B cell (primary cell): ENCODE measurements at regions not wholly inside any gene's neighbourhood (a gene's known extent, or its start where the extent isn't known, plus 50 kb on each side); places are given as distances from the start of the nearest gene placed in this dataset.

Experiments
- ATAC-seq: fragments of 200-7000 bp; cut with Tn5 transposase; one replicate; pipeline ENCODE4 v1.10.0; 2021; ENCODE audit warnings: low read depth, mild to moderate bottlenecking, moderate number of reproducible peaks, moderate library complexity
- CTCF ChIA-PET: fragments of 350-600 bp; sonication (Branson Sonifier 250); formaldehyde crosslinking; loops from one replicate; lab custom pipeline; 2021; ENCODE audit warnings: antibody characterized with exemption, inconsistent platforms; lab: Charles Lee
- POLR2A ChIA-PET: fragments of 350-600 bp; sonication (Branson Sonifier 250); formaldehyde crosslinking; loops from one replicate; lab custom pipeline; 2021; ENCODE audit warnings: antibody characterized with exemption; lab: Charles Lee
- DNase-seq: peaks from one replicate; pipeline ENCODE4 v3.0.0; 2013
- H2AFZ ChIP-seq: 2 replicates; pipeline ENCODE4 v1.6.1; 2012; ENCODE audit warnings: mild to moderate bottlenecking, low read depth, low read length; ENCODE audit not compliant: insufficient read depth, poor library complexity, severe bottlenecking
- H3K27ac ChIP-seq, 2 donors: 1 replicate in 1 of 2; 2 replicates in 1 of 2; pipeline ENCODE4 v1.5.1; 2012 to 2013; ENCODE audit warnings: low read length in 2 of 2, mild to moderate bottlenecking in 2 of 2, moderate library complexity in 1 of 2
- H3K27me3 ChIP-seq, 4 experiments: fragments of 200-600 bp in 1 of 4; sonication (generic) in 1 of 4; replicated peaks in 1 of 4; 1 replicate in 2 of 4; 2 replicates in 2 of 4; pipeline versions ENCODE4 v1.6.1 to v1.7.0; 2013 to 2016; ENCODE audit warnings: low read length in 3 of 4, mild to moderate bottlenecking in 2 of 4, mixed read lengths in 1 of 4, moderate library complexity in 1 of 4; ENCODE audit not compliant: insufficient read depth in 4 of 4, control insufficient read depth in 3 of 4; ENCODE audit errors: control extremely low read depth in 1 of 4
- H3K36me3 ChIP-seq, 2 experiments: replicated peaks in 1 of 2; 1 replicate in 1 of 2; 2 replicates in 1 of 2; pipeline versions ENCODE4 v1.6.1 to v1.7.1; 2013; ENCODE audit warnings: low read length in 1 of 2; ENCODE audit not compliant: insufficient read depth in 2 of 2, control insufficient read depth in 1 of 2; ENCODE audit errors: control extremely low read depth in 1 of 2, extremely low read depth in 1 of 2
- H3K4me1 ChIP-seq, 2 donors: fragments of 200-600 bp in 1 of 2; sonication (generic) in 1 of 2; 1 replicate in 1 of 2; 2 replicates in 1 of 2; pipeline versions ENCODE4 v1.5.1 to v1.6.1; 2013 to 2017; ENCODE audit warnings: low read length in 2 of 2; ENCODE audit not compliant: control insufficient read depth in 2 of 2, insufficient read depth in 2 of 2
- H3K4me2 ChIP-seq: replicated peaks from 2 replicates; pipeline ENCODE3; 2012; ENCODE audit warnings: mild to moderate bottlenecking, low read depth, low read length; ENCODE audit not compliant: poor library complexity, severe bottlenecking
- H3K4me3 ChIP-seq, 5 experiments: fragments of 200-600 bp in 1 of 5; sonication (generic) in 1 of 5; 1 replicate in 3 of 5; 2 replicates in 2 of 5; pipeline versions ENCODE4 v1.5.1 to v1.7.0; 2011 to 2016; ENCODE audit warnings: low read length in 4 of 5, mild to moderate bottlenecking in 4 of 5, low read depth in 2 of 5, control low read depth in 1 of 5, moderate library complexity in 1 of 5; ENCODE audit not compliant: insufficient read depth in 1 of 5; ENCODE audit errors: control extremely low read depth in 1 of 5, extremely low read depth in 1 of 5
- H3K79me2 ChIP-seq: fragments of 200-600 bp; sonication (generic); one replicate; pipeline ENCODE4 v1.6.0; 2016; ENCODE audit warnings: low read length; ENCODE audit not compliant: control insufficient read depth, insufficient read depth
- H3K9ac ChIP-seq: fragments of 200-600 bp; sonication (generic); 2 replicates; pipeline ENCODE4 v1.6.1; 2017; ENCODE audit warnings: mild to moderate bottlenecking, low read length, moderate library complexity
- H3K9me3 ChIP-seq, 3 donors: one replicate each; pipeline versions ENCODE4 v1.6.1 to v1.7.1; 2013; ENCODE audit warnings: low read length in 2 of 3; ENCODE audit not compliant: control insufficient read depth in 2 of 3, insufficient read depth in 1 of 3; ENCODE audit errors: control extremely low read depth in 1 of 3
- H4K20me1 ChIP-seq: 2 replicates; pipeline ENCODE4 v1.6.0; 2012; ENCODE audit warnings: mild to moderate bottlenecking, low read length; ENCODE audit not compliant: insufficient read depth, control insufficient read depth, poor library complexity, severe bottlenecking
- H3K27ac Mint-ChIP-seq: one replicate; pipeline ENCODE4 v1.8.0; 2021; ENCODE audit warnings: mixed read lengths
- H3K27me3 Mint-ChIP-seq: one replicate; pipeline ENCODE4 v1.8.0; 2021; ENCODE audit warnings: mixed read lengths
- H3K4me1 Mint-ChIP-seq: one replicate; pipeline ENCODE4 v1.8.0; 2021; ENCODE audit warnings: mixed read lengths
- H3K4me3 Mint-ChIP-seq: one replicate; pipeline ENCODE4 v1.8.0; 2021; ENCODE audit warnings: mixed read lengths
- H3K9me3 Mint-ChIP-seq: one replicate; pipeline ENCODE4 v1.8.0; 2022; ENCODE audit warnings: mixed read lengths; ENCODE audit not compliant: insufficient read depth
- CTCF ChIP-seq: fragments of 200-600 bp; IDR thresholded peaks from one replicate; pipeline ENCODE4 v1.8.0; 2022; ENCODE audit warnings: antibody characterized with exemption, mild to moderate bottlenecking
- EZH2 ChIP-seq: IDR thresholded peaks from 2 replicates; pipeline ENCODE4 v1.6.1; 2012; ENCODE audit warnings: borderline replicate concordance, low read depth, mild to moderate bottlenecking, moderate library complexity, low read length; ENCODE audit not compliant: insufficient read depth, poor library complexity, severe bottlenecking
- WGBS: methylation state at CpG from one replicate; pipeline ENCODE4 v1.1.5; 2013; ENCODE audit warnings: missing lambda C conversion rate; ENCODE audit not compliant: insufficient coverage; 5-methylcytosine and 5-hydroxymethylcytosine counted together
- intact Hi-C: fragments of 100-400 bp; cut with micrococcal nuclease; formaldehyde crosslinking; loops from one replicate; pipeline ENCODE4 v1.10.0; 2022

DNA sequence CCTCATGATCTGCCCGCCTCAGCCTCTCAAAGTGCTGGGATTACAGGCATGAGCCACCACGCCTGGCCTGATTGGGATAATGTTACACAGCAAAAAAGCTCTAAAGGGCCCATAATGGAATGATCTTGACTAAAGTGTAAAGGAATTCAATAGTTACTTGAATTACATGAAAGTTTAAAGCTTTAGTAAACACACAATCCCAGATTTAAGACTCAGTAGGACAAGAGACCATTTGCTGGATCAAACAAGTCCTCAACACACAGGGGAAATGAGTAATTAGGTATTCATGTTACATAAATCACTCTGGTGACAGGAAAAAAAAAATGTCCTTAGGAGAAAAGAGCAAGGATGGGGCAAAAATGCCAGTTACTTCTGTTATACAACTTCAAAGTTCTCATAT is 762.9 kb upstream of the AMELY start:
- TF ChIP-seq CTCF, result no peak
- no peak for TF ChIP-seq EZH2
- Mint-ChIP-seq H3K27me3 (no peaks in the 10 kb centered on the region), H3K9me3 (no peaks in the 10 kb centered on the region), H3K4me3 (no peak overlapping the region), H3K27ac (no peak overlapping the region), H3K4me1 (no peaks in the 10 kb centered on the region)
- Histone ChIP-seq H2AFZ (no peak overlapping the region), H3K9me3 (no peaks in the 10 kb centered on the region), H3K4me3 (no peak overlapping the region), H3K36me3 (no peaks in the 10 kb centered on the region), H3K4me1 (no peaks in the 10 kb centered on the region), H3K27me3 (no peaks in the 10 kb centered on the region), H3K27ac (no peak overlapping the region), H3K9ac (no peak overlapping the region), H3K79me2 (no peaks in the 10 kb centered on the region), H3K4me2 (no peak overlapping the region), H4K20me1 (no peaks in the 10 kb centered on the region)
- ChIA-PET CTCF (no interaction called here), POLR2A (no interaction called here)
- DNase-seq, result no peak
- no peak for ATAC-seq
- intact Hi-C loops, result no loop called here
- WGBS, result 80% methylated on average over 2 of the region's 2 CpGs

GRCh38 chrY:7672796-7673195 is 761.2 kb upstream of the AMELY start:
- H3K27ac Mint-ChIP-seq, result no peak overlapping the region
- WGBS, result 98% methylated on average over 6 of the region's 15 CpGs

More at GRCh38 chrY:7672796-7673195, 761.2 kb upstream of the AMELY start:
- Mint-ChIP-seq H3K4me1 (no peaks in the 10 kb centered on the region), H3K4me3 (no peak overlapping the region), H3K27me3 (no peaks in the 10 kb centered on the region), H3K9me3 (no peaks in the 10 kb centered on the region)
- no peaks in the 10 kb centered on the region for H3K4me1 ChIP-seq
- no peaks in the 10 kb centered on the region for H4K20me1 ChIP-seq
- ChIA-PET POLR2A (no interaction called here), CTCF (no interaction called here)
- no peaks in the 10 kb centered on the region for H3K79me2 ChIP-seq
- no peaks in the 10 kb centered on the region for H3K36me3 ChIP-seq
- ATAC-seq (no peak), DNase-seq (no peak)
- intact Hi-C loops, result no loop called here
- H3K27me3 ChIP-seq, result no peaks in the 10 kb centered on the region
- H3K4me2 ChIP-seq, result no peak overlapping the region
- H2AFZ ChIP-seq, result no peak overlapping the region
- H3K27ac ChIP-seq, result no peak overlapping the region
- H3K4me3 ChIP-seq, result no peak overlapping the region
- no peaks in the 10 kb centered on the region for H3K9me3 ChIP-seq
- no peak for TF ChIP-seq EZH2
- TF ChIP-seq CTCF, result no peak
- H3K9ac ChIP-seq, result no peak overlapping the region
